NOMO-1 (cell line): ENCODE measurements at regions not wholly inside any gene's neighbourhood (a gene's known extent, or its start where the extent isn't known, plus 50 kb on each side); places are given as distances from the start of the nearest gene placed in this dataset.
"Not testable (repeated sequence)": the region's sequence is repeated elsewhere in the genome, so short reads cannot be mapped to it uniquely, and the experiment has no call there.

Experiments used
- DNase-seq, 2 experiments: peaks; one replicate each; lab custom pipeline; 2025; ENCODE audit not compliant: unreplicated experiment in 2 of 2; lab: John Stamatoyannopoulos, UW

GRCh38 chr1:243074224-243074623, 180.9 kb downstream of the CEP170 start:
- DNase-seq, result not testable (repeated sequence)

GRCh38 chr1:243067056-243067455, 188.0 kb downstream of the CEP170 start:
- not testable (repeated sequence) for DNase-seq

GRCh38 chr1:243061965-243062364, 193.1 kb downstream of the CEP170 start:
- not testable (repeated sequence) for DNase-seq

- DNase-seq, result not testable (repeated sequence)
Observed at GRCh38 chr1:243055510-243055909, 199.6 kb downstream of the CEP170 start.

GRCh38 chr1:243055091-243055490, 200.0 kb downstream of the CEP170 start:
- not testable (repeated sequence) for DNase-seq

- DNase-seq, result not testable (repeated sequence)
Observed at GRCh38 chr1:243054681-243055080, 200.4 kb downstream of the CEP170 start.

- DNase-seq, result not testable (repeated sequence)
Observed at GRCh38 chr1:243053048-243053447, 202.0 kb downstream of the CEP170 start.

GRCh38 chr1:243050613-243051012, 204.5 kb downstream of the CEP170 start:
- not testable (repeated sequence) for DNase-seq

- not testable (repeated sequence) for DNase-seq
Observed at GRCh38 chr1:243049716-243050115, 205.4 kb downstream of the CEP170 start.

GRCh38 chr1:243021365-243021764, 233.7 kb downstream of the CEP170 start:
- DNase-seq, result not testable (repeated sequence)

- not testable (repeated sequence) for DNase-seq
Observed at GRCh38 chr1:243019030-243019635, 235.9 kb downstream of the CEP170 start.

GRCh38 chr1:243010719-243011118, 244.4 kb downstream of the CEP170 start:
- DNase-seq, result not testable (repeated sequence)

GRCh38 chr1:243001003-243001402, 254.1 kb downstream of the CEP170 start:
- not testable (repeated sequence) for DNase-seq

- DNase-seq, result not testable (repeated sequence)
Observed at GRCh38 chr1:242992776-242993175, 262.3 kb downstream of the CEP170 start.

- not testable (repeated sequence) for DNase-seq
Observed at GRCh38 chr1:242985096-242985495, 270.0 kb downstream of the CEP170 start.

- not testable (repeated sequence) for DNase-seq
Observed at GRCh38 chr1:242973341-242973740, 281.7 kb downstream of the CEP170 start.

- DNase-seq, result no peak
Observed at GRCh38 chr1:242966892-242967291, 288.2 kb downstream of the CEP170 start.

GRCh38 chr1:242959397-242959796, 295.7 kb downstream of the CEP170 start:
- not testable (repeated sequence) for DNase-seq

- not testable (repeated sequence) for DNase-seq
Observed at GRCh38 chr1:242954945-242955344, 300.1 kb downstream of the CEP170 start.

GRCh38 chr1:242946206-242946605, 308.9 kb downstream of the CEP170 start:
- no peak for DNase-seq

GRCh38 chr1:242936725-242937124, 318.4 kb downstream of the CEP170 start:
- not testable (repeated sequence) for DNase-seq

GRCh38 chr1:242924717-242925116, 330.4 kb downstream of the CEP170 start:
- DNase-seq, result not testable (repeated sequence)

- not testable (repeated sequence) for DNase-seq
Observed at GRCh38 chr1:242923603-242924002, 331.5 kb downstream of the CEP170 start.
